WTC11 (cell line): ENCODE measurements at regions not wholly inside any gene's neighbourhood (a gene's known extent, or its start where the extent isn't known, plus 50 kb on each side); places are given as distances from the start of the nearest gene placed in this dataset.
"Not testable (repeated sequence)": the region's sequence is repeated elsewhere in the genome, so short reads cannot be mapped to it uniquely, and the experiment has no call there.

ENCODE experiments used
- ATF3 ChIP-seq: sonication (generic); formaldehyde crosslinking; conservative IDR thresholded peaks from 2 replicates; pipeline ENCODE4 v1.8.1; 2022; ENCODE audit warnings: mild to moderate bottlenecking, missing genetic modification reagents
- CTCF ChIP-seq: fragments of 200-600 bp; IDR thresholded peaks from 2 replicates; pipeline ENCODE4 v1.8.0; 2022; ENCODE audit warnings: antibody characterized with exemption
- ESRRA ChIP-seq: sonication (generic); formaldehyde crosslinking; IDR thresholded peaks from 2 replicates; pipeline ENCODE4 v1.8.1; 2022; ENCODE audit warnings: mild to moderate bottlenecking, missing genetic modification reagents, borderline replicate concordance
- ETV6 ChIP-seq: sonication (generic); formaldehyde crosslinking; IDR thresholded peaks from 2 replicates; pipeline ENCODE4 v1.8.1; 2022; ENCODE audit warnings: mild to moderate bottlenecking, missing genetic modification reagents
- FOXP1 ChIP-seq: sonication (generic); formaldehyde crosslinking; IDR thresholded peaks from 2 replicates; pipeline ENCODE4 v1.8.0; 2022; ENCODE audit warnings: missing genetic modification reagents, mild to moderate bottlenecking, moderate library complexity, borderline replicate concordance
- GTF2I ChIP-seq: fragments of 250-450 bp; sonication (Bioruptor Pico); conservative IDR thresholded peaks from 2 replicates; pipeline ENCODE4 v1.4.0; 2021; ENCODE audit warnings: mild to moderate bottlenecking
- JUN ChIP-seq: sonication (generic); formaldehyde crosslinking; IDR thresholded peaks from 2 replicates; pipeline ENCODE4 v1.8.0; 2023; ENCODE audit warnings: mild to moderate bottlenecking, missing genetic modification reagents
- PRDM15 ChIP-seq: sonication (generic); formaldehyde crosslinking; IDR thresholded peaks from 2 replicates; pipeline ENCODE4 v1.8.0; 2022; ENCODE audit warnings: missing genetic modification reagents
- SMAD3 ChIP-seq: sonication (generic); formaldehyde crosslinking; IDR thresholded peaks from 2 replicates; pipeline ENCODE4 v1.8.0; 2022; ENCODE audit warnings: missing genetic modification reagents, mild to moderate bottlenecking, borderline replicate concordance
- TEAD4 ChIP-seq: sonication (generic); formaldehyde crosslinking; IDR thresholded peaks from 2 replicates; pipeline ENCODE4 v1.8.0; 2022; ENCODE audit warnings: mild to moderate bottlenecking, missing genetic modification reagents
- TF ChIP-seq, protein P1 (sequence below): sonication (generic); formaldehyde crosslinking; IDR thresholded peaks from 2 replicates; pipeline ENCODE4 v1.8.1; 2022; ENCODE audit warnings: low read depth, mild to moderate bottlenecking, moderate library complexity, missing genetic modification reagents, borderline replicate concordance
- TF ChIP-seq, protein P2 (sequence below): sonication (generic); formaldehyde crosslinking; IDR thresholded peaks from 2 replicates; pipeline ENCODE4 v1.8.1; 2022; ENCODE audit warnings: mild to moderate bottlenecking, missing genetic modification reagents, moderate library complexity, borderline replicate concordance
- TF ChIP-seq, protein P3 (sequence below): fragments of 250-450 bp; sonication (Bioruptor Pico); IDR thresholded peaks from 2 replicates; pipeline ENCODE4 v1.9.0; 2021; ENCODE audit warnings: mild to moderate bottlenecking
- TF ChIP-seq, protein P4 (sequence below): sonication (generic); formaldehyde crosslinking; IDR thresholded peaks from 2 replicates; pipeline ENCODE4 v1.8.1; 2023; ENCODE audit warnings: mild to moderate bottlenecking, missing genetic modification reagents, moderate library complexity

DNA sequence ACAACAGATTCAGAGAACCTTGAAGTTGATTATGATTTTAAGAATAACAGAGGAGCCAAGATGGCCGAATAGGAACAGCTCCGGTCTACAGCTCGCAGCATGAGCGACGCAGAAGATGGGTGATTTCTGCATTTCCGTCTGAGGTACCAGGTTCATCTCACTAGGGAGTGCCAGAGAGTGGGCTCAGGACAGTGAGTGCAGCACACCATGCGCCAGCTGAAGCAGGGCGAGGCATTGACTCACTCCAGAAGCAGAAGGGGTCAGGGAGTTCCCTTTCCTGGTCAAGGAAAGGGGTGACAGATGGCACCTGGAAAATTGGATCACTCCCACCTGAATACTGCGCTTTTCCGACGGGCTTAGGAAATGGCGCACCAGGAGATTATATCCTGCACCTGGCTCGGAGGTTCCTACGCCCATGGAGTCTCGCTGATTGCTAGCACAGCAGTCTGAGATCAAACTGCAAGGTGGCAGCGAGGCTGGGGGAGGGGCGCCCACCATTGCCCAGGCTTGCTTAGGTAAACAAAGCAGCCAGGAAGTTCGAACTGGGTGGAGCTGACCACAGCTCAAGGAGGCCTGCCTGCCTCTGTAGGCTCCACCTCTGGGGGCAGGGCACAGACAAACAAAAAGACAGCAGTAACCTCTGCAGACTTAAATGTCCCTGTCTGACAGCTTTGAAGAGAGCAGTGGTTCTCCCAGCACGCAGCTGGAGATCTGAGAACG lies 670.2 kb downstream of the XIRP2 start:
- not testable (repeated sequence) for TF ChIP-seq TEAD4; PRDM15 (CRISPR knock-in tag); SMAD3 (CRISPR knock-in tag); ATF3 (CRISPR knock-in tag); CTCF; FOXP1; ESRRA (CRISPR knock-in tag); JUN (CRISPR knock-in tag); ETV6; GTF2I
- TF ChIP-seq, protein P1, sequence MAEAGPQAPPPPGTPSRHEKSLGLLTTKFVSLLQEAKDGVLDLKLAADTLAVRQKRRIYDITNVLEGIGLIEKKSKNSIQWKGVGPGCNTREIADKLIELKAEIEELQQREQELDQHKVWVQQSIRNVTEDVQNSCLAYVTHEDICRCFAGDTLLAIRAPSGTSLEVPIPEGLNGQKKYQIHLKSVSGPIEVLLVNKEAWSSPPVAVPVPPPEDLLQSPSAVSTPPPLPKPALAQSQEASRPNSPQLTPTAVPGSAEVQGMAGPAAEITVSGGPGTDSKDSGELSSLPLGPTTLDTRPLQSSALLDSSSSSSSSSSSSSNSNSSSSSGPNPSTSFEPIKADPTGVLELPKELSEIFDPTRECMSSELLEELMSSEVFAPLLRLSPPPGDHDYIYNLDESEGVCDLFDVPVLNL (CRISPR knock-in tag) = not testable (repeated sequence)
- TF ChIP-seq, protein P2, sequence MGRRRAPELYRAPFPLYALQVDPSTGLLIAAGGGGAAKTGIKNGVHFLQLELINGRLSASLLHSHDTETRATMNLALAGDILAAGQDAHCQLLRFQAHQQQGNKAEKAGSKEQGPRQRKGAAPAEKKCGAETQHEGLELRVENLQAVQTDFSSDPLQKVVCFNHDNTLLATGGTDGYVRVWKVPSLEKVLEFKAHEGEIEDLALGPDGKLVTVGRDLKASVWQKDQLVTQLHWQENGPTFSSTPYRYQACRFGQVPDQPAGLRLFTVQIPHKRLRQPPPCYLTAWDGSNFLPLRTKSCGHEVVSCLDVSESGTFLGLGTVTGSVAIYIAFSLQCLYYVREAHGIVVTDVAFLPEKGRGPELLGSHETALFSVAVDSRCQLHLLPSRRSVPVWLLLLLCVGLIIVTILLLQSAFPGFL (CRISPR knock-in tag) = not testable (repeated sequence)
- TF ChIP-seq, protein P3, sequence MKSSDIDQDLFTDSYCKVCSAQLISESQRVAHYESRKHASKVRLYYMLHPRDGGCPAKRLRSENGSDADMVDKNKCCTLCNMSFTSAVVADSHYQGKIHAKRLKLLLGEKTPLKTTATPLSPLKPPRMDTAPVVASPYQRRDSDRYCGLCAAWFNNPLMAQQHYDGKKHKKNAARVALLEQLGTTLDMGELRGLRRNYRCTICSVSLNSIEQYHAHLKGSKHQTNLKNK = not testable (repeated sequence)
- TF ChIP-seq, protein P4, sequence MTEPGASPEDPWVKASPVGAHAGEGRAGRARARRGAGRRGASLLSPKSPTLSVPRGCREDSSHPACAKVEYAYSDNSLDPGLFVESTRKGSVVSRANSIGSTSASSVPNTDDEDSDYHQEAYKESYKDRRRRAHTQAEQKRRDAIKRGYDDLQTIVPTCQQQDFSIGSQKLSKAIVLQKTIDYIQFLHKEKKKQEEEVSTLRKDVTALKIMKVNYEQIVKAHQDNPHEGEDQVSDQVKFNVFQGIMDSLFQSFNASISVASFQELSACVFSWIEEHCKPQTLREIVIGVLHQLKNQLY (CRISPR knock-in tag) = not testable (repeated sequence)
